Keratinocyte (primary cell): ENCODE measurements at regions not wholly inside any gene's neighbourhood (a gene's known extent, or its start where the extent isn't known, plus 50 kb on each side); places are given as distances from the start of the nearest gene placed in this dataset.

ENCODE experiments used
- DNase-seq: peaks from one replicate; pipeline ENCODE4 v3.0.0-alpha.2; 2011; ENCODE audit warnings: low read depth, missing footprints, low spot score
- FAIRE-seq: peaks from 2 replicates; lab custom pipeline; 2011; peaks lifted over from hg19 to GRCh38; lab: Jason Lieb, UNC
- H2AFZ ChIP-seq: 2 replicates; pipeline ENCODE4 v1.6.0; 2012; ENCODE audit warnings: low read length, control low read depth, inconsistent platforms; ENCODE audit not compliant: control insufficient read depth
- H3K27ac ChIP-seq: 2 replicates; pipeline ENCODE4 v1.5.1; 2011; ENCODE audit warnings: low read length; ENCODE audit not compliant: control insufficient read depth, insufficient read depth
- H3K27me3 ChIP-seq: 3 replicates; pipeline ENCODE4 v1.6.0; 2011; ENCODE audit warnings: low read length; ENCODE audit not compliant: control insufficient read depth, insufficient read depth; ENCODE audit errors: extremely low read depth
- H3K36me3 ChIP-seq, 2 experiments: 2 replicates in 1 of 2; 3 replicates in 1 of 2; pipeline ENCODE4 v1.5.1; 2011; ENCODE audit warnings: low read length in 2 of 2, mild to moderate bottlenecking in 1 of 2; ENCODE audit not compliant: control insufficient read depth in 2 of 2, insufficient read depth in 2 of 2; ENCODE audit errors: extremely low read depth in 1 of 2
- H3K4me1 ChIP-seq: 3 replicates; pipeline ENCODE4 v1.5.1; 2011; ENCODE audit warnings: low read length; ENCODE audit not compliant: control insufficient read depth, insufficient read depth; ENCODE audit errors: extremely low read depth
- H3K4me2 ChIP-seq: 3 replicates; pipeline ENCODE4 v1.6.0; 2011; ENCODE audit warnings: low read depth, low read length; ENCODE audit not compliant: control insufficient read depth, insufficient read depth; ENCODE audit errors: extremely low read depth
- H3K4me3 ChIP-seq, 3 experiments: fragments of 200-600 bp in 1 of 3; sonication (generic) in 1 of 3; 2 replicates in 2 of 3; 3 replicates in 1 of 3; pipeline ENCODE4 v1.5.1; 2011 to 2016; ENCODE audit warnings: low read length in 3 of 3, mild to moderate bottlenecking in 3 of 3, control low read depth in 2 of 3, inconsistent platforms in 1 of 3, low read depth in 1 of 3, mixed read lengths in 1 of 3, mixed run types in 1 of 3, moderate library complexity in 1 of 3; ENCODE audit not compliant: control insufficient read depth in 2 of 3, insufficient read depth in 2 of 3; ENCODE audit errors: extremely low read depth in 1 of 3
- H3K79me2 ChIP-seq: 2 replicates; pipeline ENCODE4 v1.6.0; 2012; ENCODE audit warnings: low read length; ENCODE audit not compliant: control insufficient read depth, insufficient read depth
- H3K9ac ChIP-seq: 3 replicates; pipeline ENCODE4 v1.6.0; 2011; ENCODE audit warnings: low read length; ENCODE audit not compliant: control insufficient read depth, insufficient read depth; ENCODE audit errors: extremely low read depth
- H3K9me1 ChIP-seq: 3 replicates; pipeline ENCODE4 v1.6.0; 2011; ENCODE audit warnings: low read length; ENCODE audit not compliant: control insufficient read depth, insufficient read depth; ENCODE audit errors: extremely low read depth
- H3K9me3 ChIP-seq: 2 replicates; pipeline ENCODE4 v1.5.1; 2012; ENCODE audit warnings: low read depth, low read length; ENCODE audit not compliant: control insufficient read depth
- H4K20me1 ChIP-seq: 3 replicates; pipeline ENCODE4 v1.6.0; 2011; ENCODE audit warnings: low read length; ENCODE audit not compliant: control insufficient read depth, insufficient read depth; ENCODE audit errors: extremely low read depth
- CTCF ChIP-seq, 3 experiments: IDR thresholded peaks in 1 of 3; conservative IDR thresholded peaks in 1 of 3; optimal IDR thresholded peaks in 1 of 3; 2 replicates in 2 of 3; 3 replicates in 1 of 3; pipeline versions ENCODE3 to v1.5.1; 2011; ENCODE audit warnings: low read length in 3 of 3, mild to moderate bottlenecking in 3 of 3, moderate library complexity in 2 of 3, control low read depth in 1 of 3, inconsistent platforms in 1 of 3; ENCODE audit not compliant: insufficient read depth in 2 of 3; ENCODE audit errors: extremely low read depth in 1 of 3
- EZH2 ChIP-seq: IDR thresholded peaks from one replicate; pipeline ENCODE4 v1.6.1; 2012; ENCODE audit warnings: inconsistent platforms, mild to moderate bottlenecking, low read length, moderate library complexity
- dilution Hi-C: fragments of 300-500 bp; cut with MboI; formaldehyde crosslinking; loops from one replicate; pipeline ENCODE4 v1.7.0; 2020; ENCODE audit warnings: low sequenced_read_pairs; ENCODE audit not compliant: extremely low pct_ligation_motif_present

GRCh38 chrX:42129022-42129940 lies 205.9 kb upstream of the CASK start:
- no peak overlapping the region for H3K4me2 ChIP-seq
- H3K9ac ChIP-seq = no peak overlapping the region
- TF ChIP-seq EZH2 (no peak), CTCF (optimal IDR thresholded peaks at IDR 0.05 in 1 of 3, IDR thresholded peaks at IDR 0.05 in 1 of 3, conservative IDR thresholded peaks at IDR 0.05 in 1 of 3; ENCODE audit: extremely low read depth in 1 of 3, insufficient read depth in 2 of 3, low read length in 3 of 3) (no peak)
- H3K27ac ChIP-seq = no peak overlapping the region
- no peak for FAIRE-seq
- H3K27me3 ChIP-seq = no peaks in the 10 kb centered on the region
- no peak overlapping the region for H3K4me3 ChIP-seq
- peaks cover 3% of the 10 kb centered on the region for H3K4me1 ChIP-seq
- H4K20me1 ChIP-seq = no peaks in the 10 kb centered on the region
- H3K9me1 ChIP-seq = no peaks in the 10 kb centered on the region
- no peaks in the 10 kb centered on the region for H3K79me2 ChIP-seq
- H3K36me3 ChIP-seq = no peaks in the 10 kb centered on the region
- H3K9me3 ChIP-seq = no peaks in the 10 kb centered on the region
- no peak for DNase-seq
- dilution Hi-C loops = no loop called here
- no peak overlapping the region for H2AFZ ChIP-seq

- peaks cover 3% of the 10 kb centered on the region for H3K4me1 ChIP-seq
- H3K9me1 ChIP-seq = no peaks in the 10 kb centered on the region
- no peak overlapping the region for H3K4me2 ChIP-seq
- H3K36me3 ChIP-seq = no peaks in the 10 kb centered on the region
- no peaks in the 10 kb centered on the region for H3K79me2 ChIP-seq
- no peak overlapping the region for H3K27ac ChIP-seq
- dilution Hi-C loops = no loop called here
- no peaks in the 10 kb centered on the region for H3K9me3 ChIP-seq
- H2AFZ ChIP-seq = no peak overlapping the region
- H3K4me3 ChIP-seq = no peak overlapping the region
- TF ChIP-seq EZH2 (no peak), CTCF (optimal IDR thresholded peaks at IDR 0.05 in 1 of 3, IDR thresholded peaks at IDR 0.05 in 1 of 3, conservative IDR thresholded peaks at IDR 0.05 in 1 of 3; ENCODE audit: extremely low read depth in 1 of 3, insufficient read depth in 2 of 3, low read length in 3 of 3) (no peak)
- no peak for DNase-seq
- no peak overlapping the region for H3K9ac ChIP-seq
- no peaks in the 10 kb centered on the region for H3K27me3 ChIP-seq
- no peaks in the 10 kb centered on the region for H4K20me1 ChIP-seq
- FAIRE-seq = no peak
These were observed 205.2 kb upstream of the CASK start for GRCh38 chrX:42128587-42128986.
